ENCODE measurements at regions not wholly inside any gene's neighbourhood (a gene's known extent, or its start where the extent isn't known, plus 50 kb on each side); places are given as distances from the start of the nearest gene placed in this dataset.
"Not testable (repeated sequence)": the region's sequence is repeated elsewhere in the genome, so short reads cannot be mapped to it uniquely, and the experiment has no call there.

DNA sequence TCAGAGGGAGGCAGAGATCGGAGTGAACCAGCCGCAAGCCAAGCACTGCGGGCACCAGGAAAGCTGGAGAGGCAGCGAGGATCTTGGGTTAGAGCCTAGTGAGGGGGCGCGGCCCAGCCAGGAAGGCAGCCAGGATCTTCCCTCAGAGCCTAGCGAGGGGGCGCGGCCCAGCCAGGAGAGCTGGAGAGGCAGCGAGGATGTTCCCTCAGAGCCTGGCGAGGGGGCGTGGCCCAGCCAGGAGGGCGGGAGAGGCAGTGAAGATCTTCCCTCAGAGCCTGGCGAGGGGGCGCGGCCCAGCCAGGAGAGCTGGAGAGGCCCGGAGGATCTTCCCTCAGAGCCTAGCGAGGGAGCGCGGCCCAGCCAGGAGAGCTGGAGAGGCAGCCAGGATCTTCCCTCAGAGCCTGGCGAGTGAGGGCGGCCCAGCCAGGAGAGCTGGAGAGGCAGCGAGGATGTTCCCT is 62.7 kb upstream of the TMEM18 start:
- TF ChIP-seq, protein P1, sequence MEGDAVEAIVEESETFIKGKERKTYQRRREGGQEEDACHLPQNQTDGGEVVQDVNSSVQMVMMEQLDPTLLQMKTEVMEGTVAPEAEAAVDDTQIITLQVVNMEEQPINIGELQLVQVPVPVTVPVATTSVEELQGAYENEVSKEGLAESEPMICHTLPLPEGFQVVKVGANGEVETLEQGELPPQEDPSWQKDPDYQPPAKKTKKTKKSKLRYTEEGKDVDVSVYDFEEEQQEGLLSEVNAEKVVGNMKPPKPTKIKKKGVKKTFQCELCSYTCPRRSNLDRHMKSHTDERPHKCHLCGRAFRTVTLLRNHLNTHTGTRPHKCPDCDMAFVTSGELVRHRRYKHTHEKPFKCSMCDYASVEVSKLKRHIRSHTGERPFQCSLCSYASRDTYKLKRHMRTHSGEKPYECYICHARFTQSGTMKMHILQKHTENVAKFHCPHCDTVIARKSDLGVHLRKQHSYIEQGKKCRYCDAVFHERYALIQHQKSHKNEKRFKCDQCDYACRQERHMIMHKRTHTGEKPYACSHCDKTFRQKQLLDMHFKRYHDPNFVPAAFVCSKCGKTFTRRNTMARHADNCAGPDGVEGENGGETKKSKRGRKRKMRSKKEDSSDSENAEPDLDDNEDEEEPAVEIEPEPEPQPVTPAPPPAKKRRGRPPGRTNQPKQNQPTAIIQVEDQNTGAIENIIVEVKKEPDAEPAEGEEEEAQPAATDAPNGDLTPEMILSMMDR (IDR thresholded peaks at IDR 0.05 in 4 of 5, conservative IDR thresholded peaks at IDR 0.05 in 1 of 5) = not testable (repeated sequence)
- not testable (repeated sequence) for TF ChIP-seq POLR2A (IDR thresholded peaks at IDR 0.05)

Measured in gastrocnemius medialis (tissue), 4 donors.